Neural cell (in vitro differentiated cells): ENCODE measurements at regions not wholly inside any gene's neighbourhood (a gene's known extent, or its start where the extent isn't known, plus 50 kb on each side); places are given as distances from the start of the nearest gene placed in this dataset.

Experiments
- H2AFZ ChIP-seq: fragments of 200-600, 300-800 bp; sonication (generic), shearing (Covaris generic); 2 replicates; pipeline ENCODE4 v1.6.0; 2014; ENCODE audit warnings: low read depth, mild to moderate bottlenecking, antibody characterized with exemption, low read length, moderate library complexity
- H3F3A ChIP-seq: fragments of 200-600 bp; shearing (Covaris generic); 2 replicates; pipeline ENCODE4 v1.6.1; 2016; ENCODE audit warnings: mild to moderate bottlenecking, moderate library complexity, mixed read lengths, antibody characterized with exemption, low read length; ENCODE audit not compliant: insufficient read depth, poor library complexity, severe bottlenecking
- H3K27ac ChIP-seq: fragments of 200-600, 300-800 bp; sonication (generic), shearing (Covaris generic); 2 replicates; pipeline ENCODE4 v1.5.1; 2014; ENCODE audit warnings: mild to moderate bottlenecking, low read length, moderate library complexity
- H3K27me3 ChIP-seq: fragments of 300-800, 200-600 bp; sonication (generic), shearing (Covaris generic); 2 replicates; pipeline ENCODE4 v1.6.0; 2014; ENCODE audit warnings: mild to moderate bottlenecking, low read depth, low read length, moderate library complexity; ENCODE audit not compliant: insufficient read depth
- H3K36me3 ChIP-seq: fragments of 300-800, 200-600 bp; sonication (generic), shearing (Covaris generic); 2 replicates; pipeline ENCODE4 v1.5.1; 2014; ENCODE audit warnings: mild to moderate bottlenecking, antibody characterized with exemption, low read length, moderate library complexity; ENCODE audit not compliant: insufficient read depth
- H3K4me2 ChIP-seq: fragments of 300-800, 200-600 bp; sonication (generic), shearing (Covaris generic); 2 replicates; pipeline ENCODE4 v1.6.0; 2014; ENCODE audit warnings: mild to moderate bottlenecking, low read length
- H3K4me3 ChIP-seq: fragments of 300-800, 200-600 bp; sonication (generic), shearing (Covaris generic); 2 replicates; pipeline ENCODE4 v1.5.1; 2014; ENCODE audit warnings: mild to moderate bottlenecking, low read length, moderate library complexity
- H3K79me2 ChIP-seq: fragments of 200-600 bp; shearing (Covaris generic); replicated peaks from 2 replicates; pipeline ENCODE4 v1.6.0; 2014; ENCODE audit warnings: mild to moderate bottlenecking, low read length, moderate library complexity; ENCODE audit not compliant: insufficient read depth
- H3K9ac ChIP-seq: fragments of 300-800, 200-600 bp; sonication (generic), shearing (Covaris generic); 2 replicates; pipeline ENCODE4 v1.6.1; 2016; ENCODE audit warnings: mild to moderate bottlenecking, low read length, mixed read lengths
- H3K9me2 ChIP-seq: fragments of 200-600 bp; shearing (Covaris generic); 2 replicates; pipeline ENCODE4 v1.6.1; 2016; ENCODE audit warnings: mild to moderate bottlenecking, low read length, mixed read lengths; ENCODE audit not compliant: insufficient read depth
- H3K9me3 ChIP-seq: fragments of 200-600, 300-800 bp; sonication (generic), shearing (Covaris generic); 2 replicates; pipeline ENCODE4 v1.6.1; 2016; ENCODE audit warnings: mild to moderate bottlenecking, mixed run types, low read length, moderate library complexity, mixed read lengths
- H4K20me1 ChIP-seq: fragments of 200-600 bp; shearing (Covaris generic); 2 replicates; pipeline ENCODE4 v1.6.1; 2016; ENCODE audit warnings: mild to moderate bottlenecking, mixed run types; ENCODE audit not compliant: insufficient read depth
- CTCF ChIP-seq: fragments of 450-650 bp; IDR thresholded peaks from 2 replicates; pipeline ENCODE4 v1.5.1; 2014; ENCODE audit warnings: antibody characterized with exemption, mild to moderate bottlenecking, moderate library complexity; ENCODE audit not compliant: poor library complexity, severe bottlenecking
- EP300 ChIP-seq: fragments of 450-650 bp; conservative IDR thresholded peaks from 2 replicates; pipeline ENCODE4 v1.6.1; 2014; ENCODE audit warnings: antibody characterized with exemption, mild to moderate bottlenecking, moderate library complexity; ENCODE audit not compliant: poor library complexity, severe bottlenecking
- EZH2 ChIP-seq: fragments of 200-600, 300-800 bp; shearing (Covaris generic), sonication (generic); IDR thresholded peaks from 2 replicates; pipeline ENCODE4 v1.6.1; 2014; ENCODE audit warnings: antibody characterized with exemption, low read length, borderline replicate concordance, mild to moderate bottlenecking; ENCODE audit not compliant: insufficient read depth, poor library complexity, severe bottlenecking
- MXI1 ChIP-seq: fragments of 450-650 bp; conservative IDR thresholded peaks from 2 replicates; pipeline ENCODE4 v1.6.1; 2014; ENCODE audit warnings: antibody characterized with exemption, mild to moderate bottlenecking; ENCODE audit not compliant: poor library complexity, severe bottlenecking
- POLR2AphosphoS5 ChIP-seq: IDR thresholded peaks from 2 replicates; pipeline ENCODE4 v1.6.1; 2012
- RAD21 ChIP-seq: fragments of 450-650 bp; conservative IDR thresholded peaks from 2 replicates; pipeline ENCODE4 v1.6.1; 2014; ENCODE audit warnings: antibody characterized with exemption, mild to moderate bottlenecking, moderate library complexity
- REST ChIP-seq: IDR thresholded peaks from 2 replicates; pipeline ENCODE4 v1.6.1; 2012; ENCODE audit warnings: borderline replicate concordance
- SMC3 ChIP-seq: fragments of 450-650 bp; conservative IDR thresholded peaks from 2 replicates; pipeline ENCODE4 v1.6.1; 2014; ENCODE audit warnings: antibody characterized with exemption, mild to moderate bottlenecking, moderate library complexity; ENCODE audit not compliant: poor library complexity
- TAF1 ChIP-seq: IDR thresholded peaks from 2 replicates; pipeline ENCODE4 v1.6.1; 2012; ENCODE audit warnings: low read depth

GRCh38 chr14:100410056-100410565, 87.0 kb downstream of the SLC25A47 start:
- H3K27ac ChIP-seq = peak overlapping the region; percentile 1
- H3K9ac ChIP-seq = no peak overlapping the region
- no peak overlapping the region for H3K4me2 ChIP-seq
- H3F3A ChIP-seq = no peaks in the 10 kb centered on the region
- H3K9me3 ChIP-seq = no peaks in the 10 kb centered on the region
- H4K20me1 ChIP-seq = no peaks in the 10 kb centered on the region
- TF ChIP-seq EZH2 (no peak), CTCF (no peak), SMC3 (no peak), REST (no peak), TAF1 (no peak), EP300 (no peak), POLR2AphosphoS5 (no peak), MXI1 (no peak), RAD21 (no peak)
- no peaks in the 10 kb centered on the region for H3K27me3 ChIP-seq
- H3K9me2 ChIP-seq = no peaks in the 10 kb centered on the region
- no peak overlapping the region for H2AFZ ChIP-seq
- no peaks in the 10 kb centered on the region for H3K79me2 ChIP-seq
- no peaks in the 10 kb centered on the region for H3K36me3 ChIP-seq
- no peak overlapping the region for H3K4me3 ChIP-seq

- Histone ChIP-seq H3K79me2 (no peaks in the 10 kb centered on the region), H3K27me3 (no peaks in the 10 kb centered on the region), H4K20me1 (no peaks in the 10 kb centered on the region), H3K36me3 (no peaks in the 10 kb centered on the region), H3K9me3 (no peaks in the 10 kb centered on the region), H3K9ac (no peak overlapping the region), H3K4me3 (no peak overlapping the region), H2AFZ (no peak overlapping the region), H3K9me2 (no peaks in the 10 kb centered on the region), H3F3A (no peaks in the 10 kb centered on the region), H3K27ac (no peak overlapping the region), H3K4me2 (no peak overlapping the region)
- TF ChIP-seq EZH2 (no peak), MXI1 (no peak), TAF1 (no peak), REST (no peak), SMC3 (no peak), EP300 (no peak)
These were observed 90.6 kb downstream of the SLC25A47 start for GRCh38 chr14:100413699-100414098.
